ENCODE measurements at regions not wholly inside any gene's neighbourhood (a gene's known extent, or its start where the extent isn't known, plus 50 kb on each side); places are given as distances from the start of the nearest gene placed in this dataset.
"Not testable (repeated sequence)": the region's sequence is repeated elsewhere in the genome, so short reads cannot be mapped to it uniquely, and the experiment has no call there.

GRCh38 chrX:74065831-74066390 is 213.4 kb upstream of the XIST start:
- peaks cover under 1% of the 10 kb centered on the region for H3K36me3 Mint-ChIP-seq (ENCODE audit: low read depth)
- H3K27me3 Mint-ChIP-seq (ENCODE audit: low read depth) = no peaks in the 10 kb centered on the region
- peaks cover 6% of the 10 kb centered on the region for H3K9me3 Mint-ChIP-seq
- H3K27ac Mint-ChIP-seq = no peak overlapping the region
- no peaks in the 10 kb centered on the region for H3K4me1 Mint-ChIP-seq (ENCODE audit: low read depth)
- H3K4me3 Mint-ChIP-seq = no peak overlapping the region

GRCh38 chrX:74063426-74064155 is 211.1 kb upstream of the XIST start:
- Mint-ChIP-seq H3K9me3 (peaks cover 6% of the 10 kb centered on the region), H3K36me3 (ENCODE audit: low read depth) (no peaks in the 10 kb centered on the region), H3K27me3 (ENCODE audit: low read depth) (no peaks in the 10 kb centered on the region), H3K4me3 (no peak overlapping the region), H3K4me1 (ENCODE audit: low read depth) (no peaks in the 10 kb centered on the region), H3K27ac (no peak overlapping the region)

DNA sequence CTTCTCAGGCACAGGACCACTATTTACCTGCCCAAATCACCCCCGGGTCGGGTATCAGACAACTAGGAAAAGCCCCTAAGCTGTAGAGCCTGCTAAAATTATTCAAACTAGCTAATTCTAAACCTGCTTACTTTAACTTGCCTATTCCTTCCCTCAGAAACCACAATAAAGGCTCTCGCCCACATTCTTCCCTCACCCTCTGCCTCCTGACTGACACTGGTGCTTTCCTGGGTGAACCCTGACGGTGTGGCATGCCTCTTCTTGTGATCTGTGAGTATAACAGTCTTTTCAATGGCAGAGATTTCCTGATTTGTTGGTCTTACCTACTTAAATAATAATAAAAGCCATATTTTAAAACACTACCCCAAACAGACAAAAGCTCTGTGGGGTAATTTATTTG is 209.4 kb upstream of the XIST start:
- H3K9me3 Mint-ChIP-seq = no peaks in the 10 kb centered on the region
- H3K4me1 Mint-ChIP-seq (ENCODE audit: low read depth) = no peaks in the 10 kb centered on the region
- no peaks in the 10 kb centered on the region for H3K27me3 Mint-ChIP-seq (ENCODE audit: low read depth)
- no peak overlapping the region for H3K4me3 Mint-ChIP-seq
- no peak overlapping the region for H3K27ac Mint-ChIP-seq
- H3K36me3 Mint-ChIP-seq (ENCODE audit: low read depth) = no peaks in the 10 kb centered on the region

DNA sequence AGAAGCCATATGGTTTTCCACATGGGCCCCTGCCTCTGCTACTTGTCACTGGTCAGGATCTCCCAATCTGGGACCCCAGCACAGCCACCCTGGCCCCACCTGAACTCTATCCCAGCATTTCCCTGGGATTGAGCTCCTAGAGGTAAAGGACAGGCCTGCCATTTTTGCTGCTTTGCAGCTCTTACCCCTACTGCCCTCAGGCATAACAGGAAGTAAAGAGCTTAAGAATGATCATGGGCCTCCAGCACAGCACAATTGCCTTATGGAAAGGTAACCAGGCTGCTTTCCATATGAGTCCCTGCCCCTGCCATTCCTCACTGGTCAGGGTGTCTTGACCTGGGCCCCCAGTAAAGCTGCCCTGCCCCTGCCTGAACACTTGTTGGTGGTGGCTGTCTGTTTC is 196.6 kb upstream of the XIST start:
- no peak overlapping the region for H3K27ac Mint-ChIP-seq
- no peak overlapping the region for H3K4me3 Mint-ChIP-seq
- H3K36me3 Mint-ChIP-seq (ENCODE audit: low read depth) = no peaks in the 10 kb centered on the region
- H3K9me3 Mint-ChIP-seq = peaks cover 9% of the 10 kb centered on the region
- no peaks in the 10 kb centered on the region for H3K4me1 Mint-ChIP-seq (ENCODE audit: low read depth)
- H3K27me3 Mint-ChIP-seq (ENCODE audit: low read depth) = no peaks in the 10 kb centered on the region

GRCh38 chrX:74034066-74034465 is 181.6 kb upstream of the XIST start:
- not testable (repeated sequence) for H3K9me3 Mint-ChIP-seq; H3K27me3 Mint-ChIP-seq (ENCODE audit: low read depth); H3K36me3 Mint-ChIP-seq (ENCODE audit: low read depth); H3K4me3 Mint-ChIP-seq; H3K27ac Mint-ChIP-seq; H3K4me1 Mint-ChIP-seq (ENCODE audit: low read depth)

DNA sequence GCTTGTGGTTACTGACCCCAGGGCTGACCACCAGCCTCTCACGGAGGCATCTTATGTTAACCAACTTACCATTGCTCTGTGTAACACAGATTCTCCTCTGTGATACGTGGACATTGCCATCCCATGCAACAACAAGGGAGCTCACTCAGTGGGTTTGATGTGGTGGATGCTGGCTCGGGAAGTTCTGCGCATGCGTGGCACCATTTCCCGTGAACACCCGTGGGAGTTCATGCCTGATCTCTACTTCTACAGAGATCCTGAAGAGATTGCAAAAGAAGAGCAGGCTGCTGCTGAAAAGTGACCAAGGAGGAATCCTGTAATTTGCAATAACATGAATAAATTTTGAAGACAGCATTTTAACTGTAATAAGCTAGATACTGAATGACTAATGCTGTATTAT is 179.0 kb upstream of the XIST start:
- H3K4me3 Mint-ChIP-seq; H3K9me3 Mint-ChIP-seq; H3K27ac Mint-ChIP-seq; H3K27me3 Mint-ChIP-seq (ENCODE audit: low read depth); H3K4me1 Mint-ChIP-seq (ENCODE audit: low read depth); H3K36me3 Mint-ChIP-seq (ENCODE audit: low read depth): not testable (repeated sequence)

DNA sequence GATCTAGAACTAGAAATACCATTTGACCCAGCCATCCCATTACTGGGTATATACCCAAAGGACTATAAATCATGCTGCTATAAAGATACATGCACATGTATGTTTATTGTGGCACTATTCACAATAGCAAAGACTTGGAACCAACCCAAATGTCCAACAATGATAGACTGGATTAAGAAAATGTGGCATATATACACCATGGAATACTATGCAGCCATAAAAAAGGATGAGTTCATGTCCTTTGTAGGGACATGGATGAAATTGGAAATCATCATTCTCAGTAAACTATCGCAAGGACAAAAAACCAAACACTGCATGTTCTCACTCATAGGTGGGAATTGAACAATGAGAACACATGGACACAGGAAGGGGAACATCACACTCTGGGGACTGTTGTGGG is 178.3 kb upstream of the XIST start:
- H3K4me1 Mint-ChIP-seq (ENCODE audit: low read depth); H3K9me3 Mint-ChIP-seq; H3K27me3 Mint-ChIP-seq (ENCODE audit: low read depth); H3K4me3 Mint-ChIP-seq; H3K36me3 Mint-ChIP-seq (ENCODE audit: low read depth); H3K27ac Mint-ChIP-seq: not testable (repeated sequence)

DNA sequence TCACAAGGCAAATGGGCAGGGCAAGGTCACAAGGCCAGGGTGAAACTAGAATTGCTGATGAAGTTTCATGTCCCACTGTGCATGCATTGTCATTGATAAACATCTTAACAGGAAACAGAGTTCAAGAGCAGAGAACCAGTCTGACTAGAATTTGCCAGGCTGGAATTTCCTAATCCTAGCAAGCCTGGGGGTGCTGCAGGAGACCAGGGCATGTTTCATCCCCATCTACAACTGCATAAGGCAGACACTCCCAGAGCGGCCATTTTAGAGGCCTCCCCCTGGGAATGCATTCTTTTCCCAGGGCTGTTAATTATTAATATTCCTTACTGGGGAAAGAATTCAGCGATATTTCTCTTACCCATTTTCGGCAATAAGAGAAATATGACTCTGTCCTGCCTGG is 172.6 kb upstream of the XIST start:
- H3K4me3 Mint-ChIP-seq; H3K27ac Mint-ChIP-seq; H3K4me1 Mint-ChIP-seq (ENCODE audit: low read depth); H3K36me3 Mint-ChIP-seq (ENCODE audit: low read depth); H3K27me3 Mint-ChIP-seq (ENCODE audit: low read depth): not testable (repeated sequence)
- H3K9me3 Mint-ChIP-seq = peaks cover 11% of the 10 kb centered on the region

DNA sequence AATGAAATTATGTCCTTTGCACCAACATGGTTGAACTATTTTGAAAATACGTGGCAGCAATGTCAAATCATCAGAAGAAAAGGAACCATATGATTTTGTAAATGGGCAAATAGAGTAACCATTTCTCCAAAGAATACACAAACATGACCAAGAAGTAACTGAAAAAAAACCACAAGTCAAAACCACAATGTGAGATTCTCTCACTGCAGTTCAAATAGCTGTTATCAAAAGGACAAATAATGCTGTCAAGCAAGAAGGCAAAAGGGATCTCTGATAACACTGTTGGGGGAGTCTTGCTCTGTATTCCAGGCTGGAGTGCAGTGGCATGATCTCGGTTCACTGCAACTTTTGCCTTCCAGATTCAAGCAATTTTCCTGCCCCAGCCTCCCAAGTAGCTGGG is 170.7 kb upstream of the XIST start:
- peaks cover 11% of the 10 kb centered on the region for H3K9me3 Mint-ChIP-seq
- H3K36me3 Mint-ChIP-seq (ENCODE audit: low read depth) = peaks cover 3% of the 10 kb centered on the region
- H3K27me3 Mint-ChIP-seq (ENCODE audit: low read depth) = no peaks in the 10 kb centered on the region
- no peak overlapping the region for H3K27ac Mint-ChIP-seq
- H3K4me1 Mint-ChIP-seq (ENCODE audit: low read depth) = no peaks in the 10 kb centered on the region
- H3K4me3 Mint-ChIP-seq = no peak overlapping the region

- no peaks in the 10 kb centered on the region for H3K9me3 Mint-ChIP-seq
- no peaks in the 10 kb centered on the region for H3K27me3 Mint-ChIP-seq (ENCODE audit: low read depth)
- no peaks in the 10 kb centered on the region for H3K36me3 Mint-ChIP-seq (ENCODE audit: low read depth)
- H3K4me1 Mint-ChIP-seq (ENCODE audit: low read depth) = peaks cover 2% of the 10 kb centered on the region
- H3K4me3 Mint-ChIP-seq = no peak overlapping the region
- H3K27ac Mint-ChIP-seq = no peak overlapping the region
These were observed 165.7 kb upstream of the XIST start for GRCh38 chrX:74018253-74018652.

DNA sequence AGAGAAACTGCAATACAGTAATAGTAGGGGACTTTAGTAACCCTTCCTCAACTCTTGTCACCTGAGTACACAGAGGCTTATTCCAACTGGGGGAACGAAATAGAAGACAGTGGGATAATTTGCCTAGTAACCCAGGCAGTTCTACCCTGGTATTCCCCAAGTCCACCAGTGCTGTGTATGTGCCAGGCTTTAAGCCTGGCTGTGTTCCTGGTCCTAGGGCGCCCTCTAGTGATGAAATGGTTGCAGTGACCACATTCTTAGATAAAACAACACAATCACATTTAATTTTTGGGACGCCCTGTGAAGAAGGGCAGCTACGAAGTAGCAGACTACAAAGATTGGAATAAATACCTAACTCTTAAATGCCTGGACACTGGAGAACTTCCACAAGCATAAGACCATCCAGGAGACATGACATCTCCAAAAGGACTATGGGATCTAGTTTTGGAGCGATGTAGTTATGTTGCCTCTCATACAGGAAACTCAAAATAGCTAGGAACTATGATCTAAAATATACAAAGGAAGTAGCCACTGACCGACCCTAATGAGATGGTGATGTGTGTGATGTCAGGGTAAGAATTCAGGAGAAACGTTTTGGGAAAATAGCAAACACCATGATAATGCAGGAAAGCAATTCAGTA is 163.0 kb upstream of the XIST start:
- H3K27ac Mint-ChIP-seq = no peak overlapping the region
- no peaks in the 10 kb centered on the region for H3K9me3 Mint-ChIP-seq
- no peaks in the 10 kb centered on the region for H3K27me3 Mint-ChIP-seq (ENCODE audit: low read depth)
- peaks cover 2% of the 10 kb centered on the region for H3K4me1 Mint-ChIP-seq (ENCODE audit: low read depth)
- no peaks in the 10 kb centered on the region for H3K36me3 Mint-ChIP-seq (ENCODE audit: low read depth)
- H3K4me3 Mint-ChIP-seq = no peak overlapping the region

DNA sequence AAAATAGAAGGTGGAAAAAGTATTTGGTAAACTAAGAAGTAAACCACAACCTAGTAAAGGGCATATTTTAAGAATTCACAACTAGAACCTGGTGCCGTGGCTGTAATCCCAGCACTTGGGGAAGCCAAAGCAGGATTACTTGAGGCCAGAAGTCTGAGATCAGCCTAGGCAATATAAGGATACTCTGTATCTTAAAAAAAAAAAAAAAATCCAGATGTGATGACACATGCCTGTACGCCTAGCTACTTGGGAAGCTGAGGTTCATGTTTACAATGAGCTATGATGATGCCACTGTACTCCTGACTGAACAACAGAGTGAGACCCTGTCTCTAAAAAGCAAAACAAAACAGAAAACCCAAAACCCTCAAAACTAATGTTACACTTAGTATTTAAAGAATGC is 156.5 kb upstream of the XIST start:
- no peaks in the 10 kb centered on the region for H3K9me3 Mint-ChIP-seq
- H3K4me1 Mint-ChIP-seq (ENCODE audit: low read depth) = peaks cover 2% of the 10 kb centered on the region
- H3K4me3 Mint-ChIP-seq = no peak overlapping the region
- peaks cover 7% of the 10 kb centered on the region for H3K36me3 Mint-ChIP-seq (ENCODE audit: low read depth)
- no peaks in the 10 kb centered on the region for H3K27me3 Mint-ChIP-seq (ENCODE audit: low read depth)
- H3K27ac Mint-ChIP-seq = no peak overlapping the region

DNA sequence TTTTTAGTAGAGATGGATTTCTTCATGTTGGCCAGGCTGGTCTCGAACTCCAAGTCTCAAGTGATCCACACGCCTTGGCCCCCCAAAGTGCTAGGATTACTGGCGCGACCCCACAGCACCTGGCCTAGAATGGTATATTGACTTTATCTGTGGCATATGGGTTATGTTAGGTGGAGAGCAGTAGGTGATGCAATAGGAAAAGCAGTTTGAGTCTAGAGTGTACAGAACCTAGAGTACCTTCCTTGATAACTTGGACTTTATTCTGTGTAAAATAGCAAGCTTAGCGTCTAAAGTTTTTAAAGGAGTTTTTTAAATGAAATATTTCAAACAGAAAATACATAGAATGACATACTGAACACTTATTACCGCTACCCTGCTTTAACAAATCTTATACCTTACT is 139.5 kb upstream of the XIST start:
- Mint-ChIP-seq H3K27me3 (ENCODE audit: low read depth) (no peaks in the 10 kb centered on the region), H3K4me3 (no peak overlapping the region), H3K36me3 (ENCODE audit: low read depth) (peaks cover 19% of the 10 kb centered on the region), H3K9me3 (no peaks in the 10 kb centered on the region), H3K27ac (no peak overlapping the region), H3K4me1 (ENCODE audit: low read depth) (peaks cover 2% of the 10 kb centered on the region)

- Mint-ChIP-seq H3K4me1 (ENCODE audit: low read depth) (peaks cover 2% of the 10 kb centered on the region), H3K4me3 (no peak overlapping the region), H3K36me3 (ENCODE audit: low read depth) (peaks cover 15% of the 10 kb centered on the region), H3K9me3 (no peaks in the 10 kb centered on the region), H3K27ac (no peak overlapping the region), H3K27me3 (ENCODE audit: low read depth) (no peaks in the 10 kb centered on the region)
These were observed 134.7 kb upstream of the XIST start for GRCh38 chrX:73987166-73987565.

DNA sequence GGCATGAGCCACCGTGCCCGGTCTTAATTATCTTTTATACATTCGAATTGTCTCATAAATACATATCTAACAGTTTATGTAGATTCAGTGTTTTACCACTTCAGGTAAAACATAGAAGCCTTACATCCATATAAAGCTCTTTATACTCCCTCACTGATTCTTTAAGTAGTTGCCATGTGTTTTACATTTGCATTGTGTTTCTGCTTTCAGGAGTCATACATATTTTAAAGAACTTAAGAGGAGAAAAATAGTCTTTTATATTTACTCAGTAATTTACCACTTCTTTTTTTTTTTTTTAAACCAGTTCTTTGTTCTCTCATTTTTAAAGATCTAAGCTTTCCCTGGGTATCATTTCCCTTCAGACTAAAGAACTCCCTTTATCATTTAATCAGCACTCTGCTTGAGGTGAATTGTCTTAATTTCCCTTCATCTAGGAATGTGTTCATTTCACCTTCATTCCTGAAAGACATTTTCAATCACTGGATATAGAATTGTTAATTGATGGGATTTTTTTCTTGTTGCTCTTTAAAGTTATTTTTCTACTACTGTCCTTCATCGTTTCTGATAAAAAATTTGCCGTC is 127.1 kb upstream of the XIST start:
- peaks cover 10% of the 10 kb centered on the region for H3K4me1 Mint-ChIP-seq (ENCODE audit: low read depth)
- H3K4me3 Mint-ChIP-seq = no peak overlapping the region
- no peaks in the 10 kb centered on the region for H3K27me3 Mint-ChIP-seq (ENCODE audit: low read depth)
- H3K27ac Mint-ChIP-seq = no peak overlapping the region
- no peaks in the 10 kb centered on the region for H3K9me3 Mint-ChIP-seq
- H3K36me3 Mint-ChIP-seq (ENCODE audit: low read depth) = peaks cover 4% of the 10 kb centered on the region

Measured in T-helper 1 cell treated with Interleukin-12 subunit alpha and Interleukin-12 subunit beta and Interleukin-4 antibody, amounts not matched to agents 30 μg/mL and 1 μg/mL, for 36 hours (primary cell).